Tibial nerve (tissue), 4 donors: ENCODE measurements at regions not wholly inside any gene's neighbourhood (a gene's known extent, or its start where the extent isn't known, plus 50 kb on each side); places are given as distances from the start of the nearest gene placed in this dataset.

Experiments
- CTCF ChIP-seq, 5 experiments: fragments of 200-600 bp in 3 of 5; fragments of 450-650 bp in 2 of 5; sonication (generic) in 3 of 5; IDR thresholded peaks; one replicate each; pipeline ENCODE4 v1.5.1; 2016 to 2019; ENCODE audit warnings: antibody characterized with exemption in 5 of 5, mild to moderate bottlenecking in 3 of 5, moderate library complexity in 2 of 5
- EP300 ChIP-seq, 2 donors: sonication (generic); formaldehyde crosslinking; IDR thresholded peaks; one replicate each; pipeline ENCODE4 v1.6.1; 2017; ENCODE audit warnings: antibody characterized with exemption in 2 of 2, mild to moderate bottlenecking in 1 of 2
- POLR2A ChIP-seq, 2 donors: fragments of 450-650 bp; IDR thresholded peaks; one replicate each; pipeline ENCODE4 v1.6.1; 2017; ENCODE audit warnings: antibody characterized with exemption in 2 of 2, mild to moderate bottlenecking in 2 of 2, moderate library complexity in 2 of 2

GRCh38 chr1:37272626-37273025, 201.8 kb upstream of the ZC3H12A start:
- TF ChIP-seq CTCF (IDR thresholded peaks at IDR 0.05), result no peak
- no peak for TF ChIP-seq EP300 (IDR thresholded peaks at IDR 0.05)
- no peak for TF ChIP-seq POLR2A (IDR thresholded peaks at IDR 0.05)
